Mucosa of rectum (tissue), 2 donors: ENCODE measurements at regions not wholly inside any gene's neighbourhood (a gene's known extent, or its start where the extent isn't known, plus 50 kb on each side); places are given as distances from the start of the nearest gene placed in this dataset.

Source experiments
- H3K27ac ChIP-seq, 2 donors: one replicate each; pipeline ENCODE4 v1.7.0; 2013; ENCODE audit warnings: inconsistent platforms in 2 of 2, low read depth in 2 of 2, low read length in 2 of 2
- H3K27me3 ChIP-seq, 2 donors: one replicate each; pipeline ENCODE4 v1.7.0; 2013; ENCODE audit warnings: low read length in 2 of 2; ENCODE audit not compliant: control insufficient read depth in 2 of 2, insufficient read depth in 2 of 2
- H3K36me3 ChIP-seq, 2 donors: one replicate each; pipeline ENCODE4 v1.7.0; 2013; ENCODE audit warnings: low read length in 2 of 2; ENCODE audit not compliant: control insufficient read depth in 2 of 2, insufficient read depth in 2 of 2
- H3K4me1 ChIP-seq, 2 donors: one replicate each; pipeline ENCODE4 v1.7.0; 2013; ENCODE audit warnings: low read length in 2 of 2, mild to moderate bottlenecking in 1 of 2; ENCODE audit not compliant: control insufficient read depth in 2 of 2, insufficient read depth in 2 of 2
- H3K4me3 ChIP-seq, 2 donors: one replicate each; pipeline ENCODE4 v1.7.0; 2013; ENCODE audit warnings: low read length in 2 of 2
- H3K9ac ChIP-seq, 2 donors: one replicate each; pipeline ENCODE4 v1.7.0; 2013; ENCODE audit warnings: low read length in 2 of 2, low read depth in 1 of 2, mild to moderate bottlenecking in 1 of 2
- H3K9me3 ChIP-seq, 2 donors: one replicate each; pipeline ENCODE4 v1.7.0; 2013; ENCODE audit warnings: low read length in 2 of 2; ENCODE audit not compliant: control insufficient read depth in 2 of 2
- donor health status: healthy.
- donor health status: Normal muscosa, but diverticular disease.

DNA sequence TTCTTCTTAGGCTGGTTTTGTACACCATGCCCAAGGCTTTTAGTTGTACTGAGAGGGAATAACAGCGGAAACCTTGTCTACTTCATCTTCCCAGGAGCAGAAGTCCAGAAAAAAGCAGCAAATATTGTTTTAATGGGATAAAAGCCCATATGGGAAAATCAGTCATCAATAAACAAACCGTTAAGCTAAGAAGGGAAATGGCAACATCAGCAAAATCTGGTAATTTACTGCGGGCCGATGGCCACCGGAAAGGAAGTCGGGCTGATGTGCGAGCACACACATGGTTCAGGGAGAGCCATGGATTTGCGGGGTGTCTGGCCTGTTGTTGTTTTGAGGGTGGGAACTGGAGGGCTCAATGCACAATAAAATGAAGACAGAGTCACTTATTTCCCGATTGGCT is 300.7 kb upstream of the RAB6C start:
- Histone ChIP-seq H3K36me3 (no peaks in the 10 kb centered on the region), H3K27me3 (no peaks in the 10 kb centered on the region), H3K4me1 (no peaks in the 10 kb centered on the region), H3K27ac (no peak overlapping the region), H3K9me3 (no peaks in the 10 kb centered on the region), H3K4me3 (no peak overlapping the region), H3K9ac (no peak overlapping the region)

DNA sequence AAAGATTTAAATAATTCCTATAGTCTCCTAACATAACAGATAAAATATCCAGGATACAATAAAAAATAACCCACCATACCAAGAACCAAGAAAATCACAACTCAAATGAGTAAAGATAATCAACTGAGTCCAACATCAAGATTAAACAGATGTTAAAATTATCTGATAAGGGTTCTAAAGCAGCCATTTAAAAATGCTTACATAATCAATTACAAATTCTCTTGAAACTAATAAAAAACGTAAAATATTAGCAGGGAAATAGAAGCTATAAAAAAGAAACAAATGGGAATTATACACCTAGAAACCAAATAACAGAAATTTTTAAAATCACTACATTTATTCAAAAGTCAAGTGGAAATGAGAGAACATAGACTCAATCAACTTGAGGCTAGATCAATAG is 297.7 kb upstream of the RAB6C start:
- no peak overlapping the region for H3K27ac ChIP-seq
- no peaks in the 10 kb centered on the region for H3K36me3 ChIP-seq
- no peak overlapping the region for H3K4me3 ChIP-seq
- H3K9me3 ChIP-seq: no peaks in the 10 kb centered on the region
- no peaks in the 10 kb centered on the region for H3K4me1 ChIP-seq
- no peak overlapping the region for H3K9ac ChIP-seq
- no peaks in the 10 kb centered on the region for H3K27me3 ChIP-seq

DNA sequence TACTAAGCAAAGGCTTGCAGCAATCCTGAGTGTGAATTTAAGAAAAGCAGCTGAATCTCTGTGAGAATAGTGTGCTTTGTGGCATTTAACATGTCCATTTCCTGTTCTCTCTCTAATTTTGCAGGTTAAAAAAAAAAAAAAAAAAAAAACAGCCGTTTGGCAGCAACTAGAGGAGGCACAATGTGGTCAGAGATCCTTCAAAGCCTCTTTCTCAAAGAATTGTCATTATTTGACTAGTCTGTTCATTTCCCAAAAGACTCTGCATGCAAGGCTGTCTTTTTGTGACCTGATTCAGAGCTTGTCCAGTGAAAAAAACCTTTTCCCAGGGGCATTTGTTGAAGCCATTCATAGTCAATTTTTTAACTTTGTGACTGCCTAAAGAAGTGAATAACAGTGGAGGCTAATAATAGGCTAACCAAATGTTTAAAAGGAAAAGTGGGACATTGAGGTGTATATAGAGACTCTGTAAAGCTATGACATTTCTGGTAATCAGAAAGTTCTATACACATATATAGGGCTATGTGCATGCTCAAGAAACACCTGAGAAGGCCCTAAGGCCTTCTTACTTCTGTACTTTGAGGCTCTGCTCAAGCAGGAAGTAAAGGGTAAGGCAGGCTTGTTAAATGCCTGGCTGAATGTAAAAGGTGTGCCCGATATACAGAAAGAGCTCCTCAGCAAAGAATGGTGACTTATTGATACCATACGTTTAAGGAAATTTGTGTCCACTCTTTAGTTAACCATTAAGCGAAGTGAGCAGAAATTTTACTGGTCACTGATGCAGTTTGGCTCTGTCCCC is 289.6 kb upstream of the RAB6C start:
- H3K4me1 ChIP-seq: no peaks in the 10 kb centered on the region
- H3K36me3 ChIP-seq: no peaks in the 10 kb centered on the region
- no peak overlapping the region for H3K27ac ChIP-seq
- no peaks in the 10 kb centered on the region for H3K9me3 ChIP-seq
- H3K9ac ChIP-seq: no peak overlapping the region
- H3K27me3 ChIP-seq: no peaks in the 10 kb centered on the region
- H3K4me3 ChIP-seq: no peak overlapping the region

DNA sequence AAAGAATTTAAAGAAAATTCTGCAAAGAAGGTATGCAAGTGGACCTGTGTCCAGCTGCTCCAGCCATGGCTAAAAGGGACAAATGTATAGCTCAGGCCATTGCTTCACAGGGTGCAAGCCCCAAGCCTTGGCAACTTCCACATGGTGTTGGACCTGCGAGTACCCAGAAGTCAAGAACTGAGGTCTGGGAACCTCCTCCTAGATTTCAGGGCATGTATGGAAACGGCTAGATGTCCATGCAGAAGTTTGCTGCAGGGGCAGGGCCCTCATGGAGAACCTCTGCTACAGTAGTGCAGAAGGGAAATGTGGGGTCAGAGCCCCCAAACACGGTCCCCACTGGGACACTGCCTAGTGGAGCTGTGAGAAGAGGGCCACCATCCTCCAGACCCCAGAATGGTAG is 284.0 kb upstream of the RAB6C start:
- H3K4me1 ChIP-seq: no peaks in the 10 kb centered on the region
- H3K27ac ChIP-seq: no peak overlapping the region
- no peaks in the 10 kb centered on the region for H3K9me3 ChIP-seq
- H3K4me3 ChIP-seq: no peak overlapping the region
- no peaks in the 10 kb centered on the region for H3K36me3 ChIP-seq
- no peaks in the 10 kb centered on the region for H3K27me3 ChIP-seq
- H3K9ac ChIP-seq: no peak overlapping the region

DNA sequence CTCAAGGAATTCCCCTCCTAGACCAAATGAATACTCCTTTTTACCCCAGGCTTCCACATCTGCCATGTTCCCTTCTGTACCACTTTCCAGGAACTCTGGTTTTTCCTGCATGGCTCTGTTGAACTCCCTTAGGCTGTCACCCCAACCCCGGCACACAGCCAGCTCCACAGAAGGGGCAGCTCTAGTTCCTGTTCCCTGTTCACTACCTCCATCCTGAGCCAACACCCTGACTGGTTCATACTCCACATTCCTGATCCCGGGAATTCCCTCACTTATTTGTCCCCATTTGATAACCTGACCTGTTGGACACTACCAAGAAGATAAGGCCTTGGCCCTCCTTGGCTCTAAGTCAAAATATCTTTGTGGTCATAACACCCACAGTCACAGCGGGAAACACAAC is 280.9 kb upstream of the RAB6C start:
- Histone ChIP-seq H3K36me3 (no peaks in the 10 kb centered on the region), H3K4me1 (no peaks in the 10 kb centered on the region), H3K27ac (no peak overlapping the region), H3K27me3 (no peaks in the 10 kb centered on the region), H3K9me3 (no peaks in the 10 kb centered on the region), H3K4me3 (no peak overlapping the region), H3K9ac (no peak overlapping the region)

DNA sequence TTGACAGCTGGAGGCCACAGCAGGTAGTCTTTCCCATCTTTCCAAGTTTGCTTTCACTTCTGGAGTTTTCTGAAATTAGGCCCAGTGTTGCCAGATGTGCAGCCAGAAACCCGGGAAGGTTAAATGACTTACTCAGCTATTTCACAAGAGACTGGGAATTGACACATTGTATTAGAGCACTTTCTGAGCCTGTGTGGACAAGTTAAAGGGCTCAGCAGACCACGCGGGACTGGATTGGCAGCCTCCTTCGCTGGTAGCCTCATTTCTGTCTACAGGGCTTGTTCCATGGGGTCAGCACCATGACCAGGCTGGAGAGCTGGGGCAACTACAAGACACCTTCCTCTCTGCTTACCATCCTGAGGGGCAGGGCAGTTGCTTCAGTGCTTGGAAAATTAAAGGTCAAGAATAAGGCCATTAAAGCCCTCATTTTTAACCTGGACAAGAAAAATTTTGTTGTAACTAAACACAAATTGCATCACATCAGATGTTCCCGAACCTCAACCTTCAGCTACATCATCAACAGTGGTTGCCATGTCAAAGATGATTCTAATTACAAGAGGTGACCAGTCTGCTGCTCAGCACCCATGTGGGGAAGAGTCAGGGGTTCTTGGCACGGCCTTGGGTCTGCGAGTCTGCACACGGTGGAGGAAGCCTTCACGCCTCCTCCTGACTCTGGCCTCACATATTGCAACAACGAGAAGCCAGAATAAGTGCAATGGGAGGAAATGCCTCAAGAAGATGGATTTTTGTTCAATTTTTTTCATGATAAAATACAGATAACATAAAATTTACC is 279.5 kb upstream of the RAB6C start:
- H3K9me3 ChIP-seq: no peaks in the 10 kb centered on the region
- H3K36me3 ChIP-seq: no peaks in the 10 kb centered on the region
- no peak overlapping the region for H3K27ac ChIP-seq
- no peak overlapping the region for H3K9ac ChIP-seq
- H3K27me3 ChIP-seq: no peaks in the 10 kb centered on the region
- no peak overlapping the region for H3K4me3 ChIP-seq
- H3K4me1 ChIP-seq: no peaks in the 10 kb centered on the region

DNA sequence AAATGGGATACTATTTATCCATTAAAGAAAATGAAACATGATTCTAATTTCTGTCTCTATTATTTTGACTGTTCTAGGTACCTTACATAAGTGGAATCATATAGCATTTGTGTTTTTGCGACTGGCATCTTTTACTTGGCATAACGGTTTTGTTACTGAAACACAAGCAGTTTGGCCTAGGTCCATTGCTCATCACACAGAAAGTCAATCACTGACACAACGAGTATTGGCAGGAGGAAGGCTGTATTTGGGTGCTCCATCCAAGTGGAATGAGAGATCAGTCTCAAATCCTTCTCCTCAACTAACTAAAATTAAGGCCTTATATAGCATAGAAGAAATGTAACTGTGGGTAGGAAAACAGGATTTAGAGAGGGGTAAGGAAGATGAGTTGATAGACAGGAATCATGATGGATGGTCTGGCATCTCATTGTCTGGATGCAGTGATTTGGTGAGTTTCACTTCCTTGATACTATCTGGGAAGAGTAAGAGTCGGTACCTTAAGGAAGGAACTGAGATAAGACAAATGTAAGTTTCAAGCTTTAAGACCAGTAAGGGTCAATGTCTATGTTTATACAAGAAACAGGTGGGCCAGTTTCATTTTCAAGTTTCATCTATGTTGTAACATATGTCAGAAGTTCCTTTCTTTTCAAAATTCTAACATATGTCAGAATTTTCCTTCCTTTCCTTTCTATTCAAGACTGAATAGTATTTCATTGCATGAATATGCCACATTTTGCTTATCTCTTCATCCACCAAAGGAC is 276.9 kb upstream of the RAB6C start:
- Histone ChIP-seq H3K36me3 (no peaks in the 10 kb centered on the region), H3K27me3 (no peaks in the 10 kb centered on the region), H3K4me1 (no peaks in the 10 kb centered on the region), H3K4me3 (no peak overlapping the region), H3K27ac (no peak overlapping the region), H3K9me3 (no peaks in the 10 kb centered on the region), H3K9ac (no peak overlapping the region)

DNA sequence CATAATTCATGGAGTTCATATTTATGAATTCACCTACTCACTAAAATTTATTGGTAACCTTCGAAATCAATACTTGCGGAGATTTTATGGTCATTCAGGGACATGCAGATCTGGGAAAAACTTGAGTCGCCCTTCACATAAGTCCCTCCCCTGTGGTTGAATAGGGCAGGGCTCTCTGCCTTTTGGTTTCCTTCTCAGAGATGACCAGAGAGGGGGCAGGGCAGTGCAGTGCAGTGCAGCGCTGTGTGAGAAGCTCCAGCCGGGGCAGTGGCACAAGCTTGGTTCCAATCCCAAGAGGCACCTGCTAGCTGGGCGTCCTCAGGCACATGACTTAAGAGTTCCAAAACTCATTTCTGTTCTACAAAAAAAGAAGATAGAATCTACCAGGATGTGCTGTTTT is 274.4 kb upstream of the RAB6C start:
- H3K36me3 ChIP-seq: no peaks in the 10 kb centered on the region
- H3K27ac ChIP-seq: no peak overlapping the region
- H3K9ac ChIP-seq: no peak overlapping the region
- no peaks in the 10 kb centered on the region for H3K27me3 ChIP-seq
- H3K9me3 ChIP-seq: no peaks in the 10 kb centered on the region
- no peak overlapping the region for H3K4me3 ChIP-seq
- no peaks in the 10 kb centered on the region for H3K4me1 ChIP-seq

DNA sequence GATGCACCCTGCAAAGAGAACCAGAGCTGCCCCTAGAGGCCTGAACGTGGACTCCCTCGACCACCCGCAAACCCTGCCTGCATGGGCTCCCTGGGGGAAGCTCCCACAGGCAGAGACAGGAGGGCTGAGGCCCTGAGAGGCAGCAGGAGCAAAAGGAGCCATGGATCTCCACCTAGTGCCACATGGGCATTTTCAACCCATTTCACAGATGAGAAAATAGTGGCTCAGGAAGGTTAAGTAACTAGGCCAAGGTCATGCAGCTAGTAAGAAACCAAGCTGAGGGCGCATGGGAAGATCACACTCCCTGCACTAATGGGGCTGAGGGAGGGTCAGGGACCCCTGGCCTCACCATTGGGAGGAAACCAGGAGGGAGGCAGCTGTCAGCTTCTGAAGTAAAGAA is 271.7 kb upstream of the RAB6C start:
- no peak overlapping the region for H3K9ac ChIP-seq
- H3K36me3 ChIP-seq: no peaks in the 10 kb centered on the region
- no peaks in the 10 kb centered on the region for H3K27me3 ChIP-seq
- no peak overlapping the region for H3K4me3 ChIP-seq
- no peaks in the 10 kb centered on the region for H3K9me3 ChIP-seq
- H3K27ac ChIP-seq: no peak overlapping the region
- H3K4me1 ChIP-seq: no peaks in the 10 kb centered on the region
